Glutamatergic neuron (in vitro differentiated cells): ENCODE measurements at regions not wholly inside any gene's neighbourhood (a gene's known extent, or its start where the extent isn't known, plus 50 kb on each side); places are given as distances from the start of the nearest gene placed in this dataset.

Experiments used
- DNase-seq: peaks from one replicate; pipeline ENCODE4 v3.0.0; 2022
- H3K27ac Mint-ChIP-seq: one replicate; pipeline ENCODE4 v1.8.0; 2020; ENCODE audit warnings: mild to moderate bottlenecking, mixed read lengths, inconsistent platforms; ENCODE audit not compliant: unreplicated experiment
- H3K27me3 Mint-ChIP-seq: one replicate; pipeline ENCODE4 v1.8.0; 2020; ENCODE audit warnings: mild to moderate bottlenecking, moderate library complexity, mixed read lengths, inconsistent platforms; ENCODE audit not compliant: unreplicated experiment
- H3K36me3 Mint-ChIP-seq: one replicate; pipeline ENCODE4 v1.8.0; 2020; ENCODE audit warnings: mild to moderate bottlenecking, mixed read lengths, inconsistent platforms; ENCODE audit not compliant: unreplicated experiment
- H3K4me1 Mint-ChIP-seq: one replicate; pipeline ENCODE4 v1.8.0; 2020; ENCODE audit warnings: mild to moderate bottlenecking, low read depth, mixed read lengths, inconsistent platforms; ENCODE audit not compliant: unreplicated experiment
- H3K4me3 Mint-ChIP-seq: one replicate; pipeline ENCODE4 v1.8.0; 2020; ENCODE audit warnings: mild to moderate bottlenecking, mixed read lengths, inconsistent platforms; ENCODE audit not compliant: unreplicated experiment
- H3K9me3 Mint-ChIP-seq: one replicate; pipeline ENCODE4 v1.8.0; 2020; ENCODE audit warnings: mild to moderate bottlenecking, moderate library complexity, mixed read lengths, inconsistent platforms; ENCODE audit not compliant: unreplicated experiment
- TF ChIP-seq, protein P1 (sequence below): fragments of 200-600 bp; sonication (generic); IDR thresholded peaks from one replicate; pipeline ENCODE4 v1.5.0; 2021; ENCODE audit not compliant: partially characterized antibody, unreplicated experiment

DNA sequence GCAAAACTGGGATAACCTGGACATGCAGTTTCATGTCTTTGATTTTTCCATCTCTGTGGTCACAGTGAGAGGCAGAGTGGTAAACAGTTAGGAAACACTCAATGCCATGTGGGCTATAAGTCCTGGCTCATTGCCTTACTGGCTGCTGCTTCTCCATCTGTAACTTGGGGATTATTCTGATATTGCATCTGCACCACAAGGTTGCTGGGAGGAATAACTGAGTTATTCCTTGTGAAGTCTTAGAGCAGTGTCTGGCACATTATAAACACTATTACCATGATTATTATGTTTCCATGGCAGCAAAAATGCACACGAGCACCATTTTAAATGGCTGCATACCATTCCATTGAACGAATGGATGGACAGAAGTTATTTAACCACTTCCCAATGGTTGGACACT, 111.7 kb upstream of the CDH5 start:
- no peaks in the 10 kb centered on the region for H3K36me3 Mint-ChIP-seq

DNA sequence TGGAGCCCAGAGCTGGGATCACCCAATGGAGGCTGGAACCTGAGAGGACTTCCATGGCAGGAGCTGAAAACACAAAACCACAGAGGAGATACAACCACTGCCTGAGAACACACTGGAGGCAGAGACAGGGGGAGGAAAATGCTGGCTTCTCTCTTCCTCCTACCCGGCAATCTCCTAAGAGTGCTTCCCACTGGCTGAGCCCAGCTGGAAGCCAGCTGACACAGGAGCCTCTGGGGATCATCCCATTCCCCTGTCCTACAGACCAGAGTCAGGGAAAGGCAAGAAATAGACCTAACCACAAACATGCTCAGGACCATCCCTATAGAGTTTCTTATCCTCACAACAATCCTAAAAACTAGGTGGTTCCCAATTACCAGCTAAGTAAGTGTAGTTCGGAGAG, 112.4 kb upstream of the CDH5 start:
- no peaks in the 10 kb centered on the region for H3K36me3 Mint-ChIP-seq
- H3K4me3 Mint-ChIP-seq = no peak overlapping the region
- H3K9me3 Mint-ChIP-seq = peaks cover 2% of the 10 kb centered on the region
- TF ChIP-seq, protein P1, sequence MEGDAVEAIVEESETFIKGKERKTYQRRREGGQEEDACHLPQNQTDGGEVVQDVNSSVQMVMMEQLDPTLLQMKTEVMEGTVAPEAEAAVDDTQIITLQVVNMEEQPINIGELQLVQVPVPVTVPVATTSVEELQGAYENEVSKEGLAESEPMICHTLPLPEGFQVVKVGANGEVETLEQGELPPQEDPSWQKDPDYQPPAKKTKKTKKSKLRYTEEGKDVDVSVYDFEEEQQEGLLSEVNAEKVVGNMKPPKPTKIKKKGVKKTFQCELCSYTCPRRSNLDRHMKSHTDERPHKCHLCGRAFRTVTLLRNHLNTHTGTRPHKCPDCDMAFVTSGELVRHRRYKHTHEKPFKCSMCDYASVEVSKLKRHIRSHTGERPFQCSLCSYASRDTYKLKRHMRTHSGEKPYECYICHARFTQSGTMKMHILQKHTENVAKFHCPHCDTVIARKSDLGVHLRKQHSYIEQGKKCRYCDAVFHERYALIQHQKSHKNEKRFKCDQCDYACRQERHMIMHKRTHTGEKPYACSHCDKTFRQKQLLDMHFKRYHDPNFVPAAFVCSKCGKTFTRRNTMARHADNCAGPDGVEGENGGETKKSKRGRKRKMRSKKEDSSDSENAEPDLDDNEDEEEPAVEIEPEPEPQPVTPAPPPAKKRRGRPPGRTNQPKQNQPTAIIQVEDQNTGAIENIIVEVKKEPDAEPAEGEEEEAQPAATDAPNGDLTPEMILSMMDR = no peak
- H3K27me3 Mint-ChIP-seq = no peaks in the 10 kb centered on the region
- peak; percentile 40 for DNase-seq
- peaks cover 16% of the 10 kb centered on the region for H3K4me1 Mint-ChIP-seq
- no peak overlapping the region for H3K27ac Mint-ChIP-seq

More for the DNA sequence above, 111.7 kb upstream of the CDH5 start:
- Mint-ChIP-seq H3K9me3 (peaks cover 2% of the 10 kb centered on the region), H3K4me3 (no peak overlapping the region), H3K4me1 (peaks cover 16% of the 10 kb centered on the region), H3K27me3 (peaks cover 2% of the 10 kb centered on the region), H3K27ac (no peak overlapping the region)
- TF ChIP-seq, protein P1 = no peak
- no peak for DNase-seq

DNA sequence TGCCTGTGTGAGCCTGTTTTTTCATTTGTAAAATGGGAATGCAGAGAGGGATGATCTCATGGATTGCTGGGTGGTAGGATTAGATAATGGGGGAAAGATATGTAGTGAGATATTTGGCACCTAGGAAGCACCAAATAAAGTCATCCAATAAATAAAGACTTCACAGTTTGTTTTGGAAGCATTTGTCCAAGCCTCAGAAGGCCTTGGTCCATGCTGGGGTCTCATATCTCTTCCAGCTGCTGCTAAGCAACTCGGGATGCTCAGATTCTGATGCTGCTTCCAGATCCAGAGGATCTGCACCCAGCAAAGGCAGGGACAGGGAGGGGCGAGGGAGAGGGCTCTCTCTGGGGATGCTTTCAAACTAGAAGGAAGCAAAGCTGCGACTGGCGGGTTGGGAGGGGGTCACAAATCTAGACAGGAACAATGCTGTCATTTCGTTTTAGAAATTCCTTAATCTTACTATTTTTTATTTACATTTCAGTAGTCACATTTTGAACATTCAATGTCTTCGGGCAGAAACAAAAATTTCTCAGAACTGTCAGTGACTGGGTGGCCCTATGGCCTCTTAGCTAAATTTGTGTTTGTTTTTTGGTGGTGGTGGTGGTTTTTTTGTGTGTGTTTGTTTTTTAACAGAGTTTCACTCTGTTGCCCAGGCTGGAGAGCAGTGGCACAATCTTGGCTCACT, 114.9 kb upstream of the CDH5 start:
- no peak for DNase-seq
- H3K9me3 Mint-ChIP-seq = peaks cover 2% of the 10 kb centered on the region
- H3K4me3 Mint-ChIP-seq = no peak overlapping the region
- no peaks in the 10 kb centered on the region for H3K27me3 Mint-ChIP-seq
- H3K36me3 Mint-ChIP-seq = no peaks in the 10 kb centered on the region
- peaks cover 16% of the 10 kb centered on the region for H3K4me1 Mint-ChIP-seq
- TF ChIP-seq, protein P1 = no peak
- no peak overlapping the region for H3K27ac Mint-ChIP-seq

- no peak overlapping the region for H3K27ac Mint-ChIP-seq
- DNase-seq = no peak
Observed at GRCh38 chr16:66250686-66251431, 115.6 kb upstream of the CDH5 start.

More at GRCh38 chr16:66250686-66251431, 115.6 kb upstream of the CDH5 start:
- Mint-ChIP-seq H3K27me3 (no peaks in the 10 kb centered on the region), H3K4me1 (peaks cover 16% of the 10 kb centered on the region), H3K9me3 (peaks cover 2% of the 10 kb centered on the region), H3K4me3 (no peak overlapping the region), H3K36me3 (no peaks in the 10 kb centered on the region)
- TF ChIP-seq, protein P1 = no peak
